Motor neuron (in vitro differentiated cells): ENCODE measurements at regions not wholly inside any gene's neighbourhood (a gene's known extent, or its start where the extent isn't known, plus 50 kb on each side); places are given as distances from the start of the nearest gene placed in this dataset.

Source experiments
- ATAC-seq, 8 experiments: fragments of 200-7000 bp; cut with Tn5 transposase; replicated peaks in 6 of 8; 2 replicates each; pipeline ENCODE4 v1.8.0; 2021; ENCODE audit warnings: mild to moderate bottlenecking in 8 of 8, moderate library complexity in 8 of 8
- H3K27ac ChIP-seq, 2 donors: fragments of 250-450 bp; sonication (Bioruptor Pico); 2 replicates each; pipeline ENCODE4 v1.9.0; 2021; ENCODE audit warnings: antibody characterized with exemption in 2 of 2, mild to moderate bottlenecking in 2 of 2, moderate library complexity in 1 of 2
- H3K4me1 ChIP-seq, 2 donors: fragments of 250-450 bp; sonication (Bioruptor Pico); replicated peaks in 1 of 2; 2 replicates each; pipeline ENCODE4 v1.6.1; 2021; ENCODE audit warnings: antibody characterized with exemption in 2 of 2, mild to moderate bottlenecking in 2 of 2, moderate library complexity in 1 of 2
- H3K4me3 ChIP-seq, 5 donors: fragments of 250-450 bp; sonication (Bioruptor Pico); 2 replicates each; pipeline ENCODE4 v1.9.0; 2021; ENCODE audit warnings: antibody characterized with exemption in 5 of 5, mild to moderate bottlenecking in 5 of 5, moderate library complexity in 4 of 5
- WGBS, 10 experiments: fragments of 450-650 bp; shearing (Covaris generic); methylation state at CpG; one replicate each; pipeline ENCODE4 v1.0.0; 2022; 5-methylcytosine and 5-hydroxymethylcytosine counted together
- in situ Hi-C, 9 experiments: fragments of 400-800 bp; cut with MboI; loops; one replicate each; pipeline ENCODE4 v1.15.0; 2021; ENCODE audit warnings: low sequenced_read_pairs in 9 of 9, low pct_unique_long_range_greater_than_20kb in 2 of 9; ENCODE audit not compliant: unreplicated experiment in 9 of 9

DNA sequence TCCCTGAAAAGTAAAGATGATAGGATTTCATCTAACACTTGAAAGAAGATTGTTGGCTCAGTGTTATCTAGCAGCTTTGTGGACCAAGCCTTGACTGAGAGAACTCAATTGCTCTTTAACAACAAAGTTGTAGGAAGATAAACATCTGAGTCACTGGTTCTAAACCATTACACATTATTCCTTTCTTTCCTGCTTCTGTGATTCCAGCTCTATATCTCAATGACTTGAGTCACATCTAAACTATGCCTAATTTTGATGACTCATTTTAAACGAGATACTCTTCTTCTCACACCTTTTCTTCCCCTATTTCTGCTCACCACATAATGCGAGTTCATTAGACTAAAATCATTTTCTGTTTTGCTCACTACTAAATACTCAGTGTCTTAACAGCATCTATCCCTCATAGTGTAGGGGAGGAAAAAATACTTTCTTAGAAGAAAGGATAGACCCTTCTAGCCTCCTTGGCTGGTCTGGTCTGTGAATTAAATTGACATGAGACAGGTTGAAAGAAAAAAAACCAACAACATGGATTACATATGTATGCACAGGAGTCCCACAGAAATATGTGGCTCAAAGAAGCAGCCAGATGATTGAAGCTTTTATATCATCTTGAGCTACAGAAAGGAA, 201.4 kb downstream of the C12orf50 start:
- no peak overlapping the region for H3K27ac ChIP-seq

GRCh38 chr12:87822923-87823322, 206.3 kb downstream of the C12orf50 start:
- no peaks in the 10 kb centered on the region for H3K4me1 ChIP-seq
- in situ Hi-C loops = no loop called here
- no peak overlapping the region for H3K4me3 ChIP-seq
- ATAC-seq = no peak
- WGBS, 10 experiments = 0 to 69% (median 55%) methylated on average over 1 of the region's 1 CpG; no CpG with 5 or more reads in 2 of the 10 experiments
- no peak overlapping the region for H3K27ac ChIP-seq

More for the DNA sequence above, 201.4 kb downstream of the C12orf50 start:
- peak in 1 of 8 experiments; percentile 18 for ATAC-seq
- in situ Hi-C loops = loop anchor here in 1 of 9 experiments (25.0 kb wide), 1 partner anchor 465 kb away; no protein-coding TSS in a partner anchor
- WGBS, 10 experiments = 0 to 90% (median 70%) methylated on average over 2 of the region's 2 CpGs; no CpG with 5 or more reads in 2 of the 10 experiments
- H3K4me1 ChIP-seq = no peaks in the 10 kb centered on the region
- no peak overlapping the region for H3K4me3 ChIP-seq

DNA sequence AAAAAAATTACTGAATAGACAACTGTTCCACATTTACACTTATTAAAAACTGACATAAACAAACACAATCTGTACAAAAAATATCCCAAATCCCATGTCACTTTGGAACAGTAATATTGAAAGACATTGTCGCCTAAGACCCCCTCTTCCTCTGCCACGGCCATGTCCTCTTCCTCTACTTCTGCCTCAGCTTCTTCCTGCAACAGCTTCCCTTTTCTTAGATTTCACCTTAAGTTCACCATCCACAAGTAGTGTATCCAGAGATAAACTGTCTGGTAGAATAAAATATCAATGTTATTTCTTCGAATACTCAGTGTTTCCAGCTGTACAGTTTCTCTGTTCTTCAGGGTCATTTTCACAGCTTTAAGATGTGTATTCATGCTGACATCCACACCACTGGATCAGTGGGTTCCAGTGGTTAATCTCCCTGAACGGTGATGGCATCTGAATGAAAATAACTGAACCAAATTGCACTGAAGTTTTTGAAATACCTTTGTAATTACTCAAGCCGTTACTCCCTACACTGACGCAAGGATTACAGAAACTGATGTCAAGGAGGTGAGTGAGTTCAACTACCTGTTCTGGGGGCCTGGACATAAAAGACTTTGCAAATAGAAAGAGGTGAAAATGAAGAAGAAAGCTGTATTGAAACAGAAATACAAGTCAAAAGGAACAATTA, 208.5 kb downstream of the C12orf50 start:
- in situ Hi-C loops = no loop called here
- H3K4me3 ChIP-seq = no peak overlapping the region
- 17 to 100% (median 84%) methylated on average over 1 to 6 of the region's 6 CpGs; no CpG with 5 or more reads in 1 of the 10 experiments for WGBS, 10 experiments
- no peak for ATAC-seq
- H3K27ac ChIP-seq = no peak overlapping the region
- no peaks in the 10 kb centered on the region for H3K4me1 ChIP-seq

- no peak overlapping the region for H3K4me3 ChIP-seq
- H3K27ac ChIP-seq = no peak overlapping the region
- in situ Hi-C loops = no loop called here
- no peak for ATAC-seq
- no peaks in the 10 kb centered on the region for H3K4me1 ChIP-seq
Observed at GRCh38 chr12:87818441-87818840, 210.8 kb downstream of the C12orf50 start.

- WGBS, 10 experiments = 27 to 100% (median 67%) methylated on average over 1 to 6 of the region's 6 CpGs; no CpG with 5 or more reads in 1 of the 10 experiments
- in situ Hi-C loops = no loop called here
- ATAC-seq = peak in 4 of 8 experiments; percentile 28 to 58 (median 56)
- Histone ChIP-seq H3K4me1 (peaks cover 0 to 7% of the 10 kb centered on the region in 2 donors), H3K27ac (no peak overlapping the region), H3K4me3 (no peak overlapping the region)
Observed at GRCh38 chr12:87815771-87816585, 213.2 kb downstream of the C12orf50 start.

- in situ Hi-C loops = no loop called here
- H3K4me3 ChIP-seq = no peak overlapping the region
- no peak for ATAC-seq
- 0 to 100% (median 64%) methylated on average over 1 to 2 of the region's 2 CpGs; no CpG with 5 or more reads in 2 of the 10 experiments for WGBS, 10 experiments
- H3K27ac ChIP-seq = no peak overlapping the region
- peaks cover 0 to 7% of the 10 kb centered on the region in 2 donors for H3K4me1 ChIP-seq
Observed at GRCh38 chr12:87814625-87815024, 214.6 kb downstream of the C12orf50 start.

- no peak for ATAC-seq
- Histone ChIP-seq H3K4me1 (peaks cover 0 to 7% of the 10 kb centered on the region in 2 donors), H3K27ac (no peak overlapping the region), H3K4me3 (no peak overlapping the region)
- in situ Hi-C loops = no loop called here
Observed at GRCh38 chr12:87813476-87814234, 215.5 kb downstream of the C12orf50 start.

- WGBS, 10 experiments = 28 to 73% (median 42%) methylated on average over 1 to 2 of the region's 2 CpGs; no CpG with 5 or more reads in 1 of the 10 experiments
- ATAC-seq = peak in 5 of 8 experiments; percentile 13 to 89 (median 81)
- in situ Hi-C loops = no loop called here
- peaks cover 0 to 7% of the 10 kb centered on the region in 2 donors for H3K4me1 ChIP-seq
- H3K4me3 ChIP-seq = no peak overlapping the region
- no peak overlapping the region for H3K27ac ChIP-seq
Observed at GRCh38 chr12:87812681-87813080, 216.5 kb downstream of the C12orf50 start.

DNA sequence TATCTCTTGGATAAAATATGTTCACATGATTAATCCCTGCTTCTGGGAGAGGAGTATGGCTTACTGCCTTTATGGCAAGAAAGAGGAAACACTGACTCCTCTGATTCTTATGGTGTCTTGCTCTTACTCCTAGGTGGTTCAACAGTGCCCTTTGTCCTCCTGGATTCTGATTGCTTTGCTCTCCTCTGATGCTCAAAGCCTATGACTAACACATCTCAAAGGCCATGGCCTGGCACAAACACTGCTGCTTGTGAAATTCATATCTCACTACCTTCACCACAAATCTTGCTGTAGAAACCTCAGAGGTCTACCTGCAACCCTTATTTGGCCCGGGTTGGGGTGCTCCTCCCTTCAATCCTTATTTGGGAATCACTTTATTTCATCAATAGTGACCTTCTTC, 217.2 kb downstream of the C12orf50 start:
- WGBS, 10 experiments = 20 to 100% (median 100%) methylated on average over 1 of the region's 1 CpG; no CpG with 5 or more reads in 6 of the 10 experiments
- no peak for ATAC-seq
- in situ Hi-C loops = no loop called here

DNA sequence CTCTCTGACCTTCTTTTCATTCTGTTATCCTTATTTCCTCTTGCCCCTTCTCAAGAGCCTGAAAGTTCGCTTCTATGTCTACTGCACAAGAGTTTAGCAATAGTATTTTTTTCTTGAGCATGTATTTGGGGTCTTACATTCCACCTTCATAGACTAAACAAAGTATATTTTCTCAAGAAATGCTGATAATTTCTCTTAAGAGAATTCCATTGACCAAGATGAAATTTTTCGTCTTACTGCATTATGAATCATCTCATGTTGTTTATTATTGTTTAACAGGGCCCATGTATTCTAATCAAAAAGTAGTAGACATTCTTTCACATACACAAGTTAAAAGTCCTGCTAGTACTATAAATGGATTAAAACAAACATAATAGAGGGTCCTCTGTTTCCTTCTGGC, 219.3 kb downstream of the C12orf50 start:
- no peak overlapping the region for H3K4me3 ChIP-seq
- peaks cover 0 to 12% of the 10 kb centered on the region in 2 donors for H3K4me1 ChIP-seq
- no peak for ATAC-seq
- in situ Hi-C loops = no loop called here
- no peak overlapping the region for H3K27ac ChIP-seq
- 18 to 100% (median 82%) methylated on average over 1 to 2 of the region's 2 CpGs; no CpG with 5 or more reads in 2 of the 10 experiments for WGBS, 10 experiments

More for the DNA sequence above, 217.2 kb downstream of the C12orf50 start:
- H3K4me1 ChIP-seq = peaks cover 0 to 7% of the 10 kb centered on the region in 2 donors
- no peak overlapping the region for H3K27ac ChIP-seq
- H3K4me3 ChIP-seq = no peak overlapping the region

GRCh38 chr12:87807086-87807485, 222.1 kb downstream of the C12orf50 start:
- in situ Hi-C loops = no loop called here

GRCh38 chr12:87806310-87806709, 222.9 kb downstream of the C12orf50 start:
- Histone ChIP-seq H3K27ac (no peak overlapping the region), H3K4me1 (peaks cover 0 to 5% of the 10 kb centered on the region in 2 donors), H3K4me3 (no peak overlapping the region)
- 5 to 100% (median 70%) methylated on average over 1 to 4 of the region's 4 CpGs for WGBS, 10 experiments
- ATAC-seq = peak in 1 of 8 experiments; percentile 29
- in situ Hi-C loops = no loop called here

More at GRCh38 chr12:87807086-87807485, 222.1 kb downstream of the C12orf50 start:
- peaks cover 0 to 5% of the 10 kb centered on the region in 2 donors for H3K4me1 ChIP-seq
- no peak overlapping the region for H3K4me3 ChIP-seq
- no peak for ATAC-seq
- 0 to 100% (median 75%) methylated on average over 1 of the region's 1 CpG; no CpG with 5 or more reads in 1 of the 10 experiments for WGBS, 10 experiments
- H3K27ac ChIP-seq = no peak overlapping the region
